Tibial artery (tissue), 4 donors: ENCODE measurements at regions not wholly inside any gene's neighbourhood (a gene's known extent, or its start where the extent isn't known, plus 50 kb on each side); places are given as distances from the start of the nearest gene placed in this dataset.
"Not testable (repeated sequence)": the region's sequence is repeated elsewhere in the genome, so short reads cannot be mapped to it uniquely, and the experiment has no call there.

ENCODE experiments used
- DNase-seq, 2 donors: peaks; one replicate each; pipeline ENCODE4 v3.0.0-alpha.2; 2019
- H3K27ac ChIP-seq, 2 donors: fragments of 200-600 bp; sonication (generic) in 1 of 2; 1 replicate in 1 of 2; 2 replicates in 1 of 2; pipeline ENCODE4 v1.5.1; 2018 to 2019; ENCODE audit warnings: mild to moderate bottlenecking in 1 of 2
- H3K27me3 ChIP-seq, 2 donors: fragments of 200-600 bp; sonication (generic) in 1 of 2; one replicate each; pipeline versions ENCODE4 v1.5.1 to v1.6.0; 2016 to 2019
- H3K36me3 ChIP-seq, 3 donors: fragments of 200-600 bp; sonication (generic) in 2 of 3; one replicate each; pipeline ENCODE4 v1.5.1; 2016 to 2019; ENCODE audit warnings: mild to moderate bottlenecking in 2 of 3
- H3K4me1 ChIP-seq, 4 donors: fragments of 200-600 bp; sonication (generic) in 2 of 4; 1 replicate in 3 of 4; 2 replicates in 1 of 4; pipeline ENCODE4 v1.5.1; 2016 to 2019
- H3K4me3 ChIP-seq, 2 donors: fragments of 200-600 bp; sonication (generic) in 1 of 2; 1 replicate in 1 of 2; 2 replicates in 1 of 2; pipeline ENCODE4 v1.5.1; 2018 to 2019; ENCODE audit warnings: mild to moderate bottlenecking in 2 of 2
- H3K9me3 ChIP-seq, 3 donors: fragments of 200-600 bp; sonication (generic) in 1 of 3; one replicate each; pipeline ENCODE4 v1.5.1; 2016 to 2019
- intact Hi-C: fragments of 100-400 bp; cut with DNase I; formaldehyde crosslinking; loops from one replicate; pipeline ENCODE4 v1.15.0; 2023; ENCODE audit warnings: low total_unique reads
- TF ChIP-seq, protein P1 (sequence below), 2 experiments: fragments of 200-600 bp in 1 of 2; fragments of 450-650 bp in 1 of 2; IDR thresholded peaks; one replicate each; pipeline ENCODE4 v1.5.1; 2017 to 2019; ENCODE audit warnings: antibody characterized with exemption in 2 of 2, mild to moderate bottlenecking in 1 of 2, moderate library complexity in 1 of 2

DNA sequence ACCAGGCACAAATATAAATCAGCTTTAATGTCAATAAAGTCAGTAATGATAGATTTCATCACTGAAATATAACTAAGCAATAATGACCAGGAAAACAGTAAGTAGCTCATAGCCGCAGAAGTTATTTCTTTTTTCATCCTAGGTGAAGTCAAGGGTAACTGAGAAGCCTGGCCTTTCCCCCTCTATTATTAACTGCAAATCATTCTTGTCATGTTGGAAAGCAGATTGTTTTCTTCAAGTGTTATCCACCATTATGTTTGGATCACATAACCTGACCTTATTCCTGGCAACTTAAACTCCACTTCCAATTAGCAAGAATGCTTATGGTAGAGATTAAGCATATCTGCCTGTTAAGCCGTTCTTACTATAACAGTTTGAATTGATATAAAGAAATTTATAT lies 603.4 kb upstream of the FOXG1 start:
- intact Hi-C loops: no loop called here
- H3K4me1 ChIP-seq: no peaks in the 10 kb centered on the region
- H3K27me3 ChIP-seq: no peaks in the 10 kb centered on the region
- no peaks in the 10 kb centered on the region for H3K36me3 ChIP-seq
- TF ChIP-seq, protein P1, sequence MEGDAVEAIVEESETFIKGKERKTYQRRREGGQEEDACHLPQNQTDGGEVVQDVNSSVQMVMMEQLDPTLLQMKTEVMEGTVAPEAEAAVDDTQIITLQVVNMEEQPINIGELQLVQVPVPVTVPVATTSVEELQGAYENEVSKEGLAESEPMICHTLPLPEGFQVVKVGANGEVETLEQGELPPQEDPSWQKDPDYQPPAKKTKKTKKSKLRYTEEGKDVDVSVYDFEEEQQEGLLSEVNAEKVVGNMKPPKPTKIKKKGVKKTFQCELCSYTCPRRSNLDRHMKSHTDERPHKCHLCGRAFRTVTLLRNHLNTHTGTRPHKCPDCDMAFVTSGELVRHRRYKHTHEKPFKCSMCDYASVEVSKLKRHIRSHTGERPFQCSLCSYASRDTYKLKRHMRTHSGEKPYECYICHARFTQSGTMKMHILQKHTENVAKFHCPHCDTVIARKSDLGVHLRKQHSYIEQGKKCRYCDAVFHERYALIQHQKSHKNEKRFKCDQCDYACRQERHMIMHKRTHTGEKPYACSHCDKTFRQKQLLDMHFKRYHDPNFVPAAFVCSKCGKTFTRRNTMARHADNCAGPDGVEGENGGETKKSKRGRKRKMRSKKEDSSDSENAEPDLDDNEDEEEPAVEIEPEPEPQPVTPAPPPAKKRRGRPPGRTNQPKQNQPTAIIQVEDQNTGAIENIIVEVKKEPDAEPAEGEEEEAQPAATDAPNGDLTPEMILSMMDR (IDR thresholded peaks at IDR 0.05): no peak
- H3K9me3 ChIP-seq: no peaks in the 10 kb centered on the region
- no peak for DNase-seq
- no peak overlapping the region for H3K4me3 ChIP-seq
- no peak overlapping the region for H3K27ac ChIP-seq

DNA sequence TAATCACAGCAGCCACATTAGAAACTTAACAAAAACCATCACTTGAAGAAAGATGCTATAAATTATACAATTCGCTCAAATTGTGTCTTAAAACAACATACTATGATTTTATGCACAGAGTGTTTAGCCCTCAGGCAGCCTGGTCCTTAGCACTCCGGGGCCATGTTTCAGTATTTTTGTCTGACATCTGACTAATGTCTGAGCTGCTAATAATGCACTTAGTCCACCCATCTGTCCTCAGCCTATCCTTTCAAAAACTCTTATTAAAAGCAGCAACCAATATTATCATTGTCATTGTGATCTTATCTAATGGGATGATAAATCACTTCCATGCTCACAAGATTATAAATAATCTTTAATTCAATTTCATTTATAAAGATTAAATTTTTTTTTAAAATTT lies 602.7 kb upstream of the FOXG1 start:
- no peaks in the 10 kb centered on the region for H3K4me1 ChIP-seq
- no peaks in the 10 kb centered on the region for H3K36me3 ChIP-seq
- no peak overlapping the region for H3K4me3 ChIP-seq
- TF ChIP-seq, protein P1 (IDR thresholded peaks at IDR 0.05): no peak
- H3K27ac ChIP-seq: no peak overlapping the region
- no peaks in the 10 kb centered on the region for H3K9me3 ChIP-seq
- intact Hi-C loops: no loop called here
- H3K27me3 ChIP-seq: no peaks in the 10 kb centered on the region
- no peak for DNase-seq

DNA sequence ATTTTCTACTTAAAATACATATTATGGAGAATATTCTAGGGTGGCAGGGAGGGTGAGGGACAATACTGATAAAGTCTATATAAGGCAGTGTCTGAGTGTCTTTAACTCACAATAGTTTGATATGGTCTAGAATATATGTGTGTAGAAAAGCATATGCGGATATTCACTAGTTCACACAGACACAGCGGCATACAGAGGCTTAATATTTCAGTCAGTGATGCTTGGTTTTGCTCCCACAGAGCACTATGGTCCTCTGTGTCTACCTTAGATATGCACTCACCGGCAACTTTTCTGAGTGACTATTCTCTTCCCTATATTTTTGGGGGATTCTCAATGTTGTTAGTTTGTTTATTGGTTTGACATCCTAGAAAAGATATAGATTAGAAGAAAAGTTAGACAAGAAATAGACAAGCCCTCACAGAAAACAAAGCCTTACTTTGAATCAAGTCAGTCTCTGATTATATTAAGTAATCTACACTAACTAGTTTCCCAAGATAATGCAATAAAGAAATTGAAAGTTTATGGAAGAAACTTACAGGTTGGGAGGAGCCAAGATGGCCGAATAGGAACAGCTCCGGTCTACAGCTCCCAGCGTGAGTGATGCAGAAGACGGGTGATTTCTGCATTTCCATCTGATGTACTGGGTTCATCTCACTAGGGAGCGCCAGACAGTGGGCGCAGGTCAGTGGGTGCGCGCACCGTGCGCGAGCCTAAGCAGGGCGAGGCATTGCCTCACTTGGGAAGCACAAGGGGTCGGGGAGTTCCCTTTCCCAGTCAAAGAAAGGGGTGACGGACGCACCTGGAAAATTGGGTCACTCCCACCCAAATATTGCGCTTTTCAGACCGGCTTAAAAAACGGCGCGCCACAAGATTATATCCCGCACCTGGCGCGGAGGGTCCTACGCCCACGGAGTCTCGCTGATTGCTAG lies 578.4 kb upstream of the FOXG1 start:
- intact Hi-C loops, H3K27me3 ChIP-seq: not testable (repeated sequence)

DNA sequence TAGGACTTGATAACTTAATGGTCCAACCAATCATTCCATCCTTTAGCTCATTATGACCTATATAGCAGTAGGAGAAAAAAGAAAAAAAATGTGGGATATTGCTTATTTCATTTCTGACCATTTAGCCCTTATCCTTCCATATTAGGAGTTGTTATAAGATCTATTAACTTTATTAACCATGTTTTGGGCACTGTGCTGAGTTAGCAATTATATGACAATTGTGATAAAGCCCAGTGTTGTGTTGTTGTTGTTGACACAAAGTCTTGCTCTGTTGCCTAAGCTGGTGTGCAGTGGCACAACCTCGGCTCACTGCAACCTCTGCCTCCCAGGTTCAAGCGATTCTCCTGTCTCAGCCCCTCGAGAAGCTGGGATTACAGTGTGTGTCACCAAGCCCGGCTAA lies 569.7 kb upstream of the FOXG1 start:
- no peaks in the 10 kb centered on the region for H3K9me3 ChIP-seq
- H3K36me3 ChIP-seq: no peaks in the 10 kb centered on the region
- TF ChIP-seq, protein P1 (IDR thresholded peaks at IDR 0.05): no peak
- H3K27me3 ChIP-seq: no peaks in the 10 kb centered on the region
- H3K4me1 ChIP-seq: no peaks in the 10 kb centered on the region
- H3K27ac ChIP-seq: no peak overlapping the region
- intact Hi-C loops: no loop called here
- no peak for DNase-seq
- H3K4me3 ChIP-seq: no peak overlapping the region

More for the DNA sequence above, 578.4 kb upstream of the FOXG1 start:
- not testable (repeated sequence) for H3K36me3 ChIP-seq, H3K27ac ChIP-seq, H3K9me3 ChIP-seq, H3K4me1 ChIP-seq, H3K4me3 ChIP-seq, DNase-seq

DNA sequence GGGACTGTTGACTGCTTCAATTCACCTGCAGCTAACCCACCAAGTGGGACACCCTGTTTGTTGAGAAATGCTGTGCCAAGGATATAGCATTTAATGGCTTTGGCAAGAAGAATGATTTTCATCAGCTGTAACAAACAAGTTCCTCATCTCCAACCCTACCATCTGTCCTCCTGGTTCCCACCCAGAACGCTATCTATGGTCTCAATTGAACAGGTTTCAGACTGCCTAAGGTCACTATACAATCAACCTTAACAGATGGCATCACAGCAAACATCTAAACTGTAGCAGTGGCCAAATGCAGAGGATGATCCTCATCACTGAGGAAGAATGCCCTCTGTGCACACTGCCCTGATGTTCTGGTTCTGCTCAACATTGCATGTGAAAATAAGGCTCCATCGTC lies 546.2 kb upstream of the FOXG1 start:
- no peaks in the 10 kb centered on the region for H3K9me3 ChIP-seq
- H3K4me1 ChIP-seq: no peaks in the 10 kb centered on the region
- no peak overlapping the region for H3K4me3 ChIP-seq
- H3K27me3 ChIP-seq: no peaks in the 10 kb centered on the region
- no peak for DNase-seq
- intact Hi-C loops: no loop called here
- TF ChIP-seq, protein P1 (IDR thresholded peaks at IDR 0.05): no peak
- H3K36me3 ChIP-seq: no peaks in the 10 kb centered on the region
- H3K27ac ChIP-seq: no peak overlapping the region

DNA sequence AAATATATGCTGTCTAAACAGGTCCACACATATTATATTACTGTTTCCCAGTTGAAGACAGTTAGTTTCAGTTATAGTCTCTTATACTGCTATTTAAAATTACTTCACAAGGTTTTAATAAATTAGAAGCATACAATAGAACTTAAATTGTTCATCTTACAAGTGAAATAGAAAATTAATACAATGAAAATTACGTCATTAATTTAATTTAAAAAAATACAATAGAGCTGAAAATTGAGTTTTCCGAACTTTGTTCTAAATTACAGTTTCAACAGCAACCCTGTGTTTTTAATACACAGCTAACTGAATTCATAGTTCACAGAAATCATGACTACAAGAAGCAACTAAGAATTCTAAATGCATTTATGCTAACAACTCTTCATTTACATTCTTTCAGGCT lies 525.7 kb upstream of the FOXG1 start:
- no peaks in the 10 kb centered on the region for H3K4me1 ChIP-seq
- no peak overlapping the region for H3K4me3 ChIP-seq
- H3K36me3 ChIP-seq: no peaks in the 10 kb centered on the region
- no peaks in the 10 kb centered on the region for H3K9me3 ChIP-seq
- no peak for DNase-seq
- TF ChIP-seq, protein P1 (IDR thresholded peaks at IDR 0.05): no peak
- intact Hi-C loops: no loop called here
- H3K27me3 ChIP-seq: no peaks in the 10 kb centered on the region
- no peak overlapping the region for H3K27ac ChIP-seq
